IPS-NIHi7 (cell line): ENCODE measurements at regions not wholly inside any gene's neighbourhood (a gene's known extent, or its start where the extent isn't known, plus 50 kb on each side); places are given as distances from the start of the nearest gene placed in this dataset.

Source experiments
- DNase-seq: peaks from one replicate; pipeline ENCODE4 v3.0.0; 2012; ENCODE audit warnings: mixed read lengths; ENCODE audit errors: extremely low spot score

- DNase-seq = no peak
These were observed 196.4 kb downstream of the RASSF9 start for GRCh38 chr12:85639834-85640233.

- no peak for DNase-seq
These were observed 194.4 kb downstream of the RASSF9 start for GRCh38 chr12:85641796-85642195.

- no peak for DNase-seq
These were observed 193.9 kb downstream of the RASSF9 start for GRCh38 chr12:85642288-85642687.

GRCh38 chr12:85642808-85643207 is 193.4 kb downstream of the RASSF9 start:
- DNase-seq = peak; percentile 29

- no peak for DNase-seq
These were observed 191.7 kb downstream of the RASSF9 start for GRCh38 chr12:85644508-85644907.

GRCh38 chr12:85653731-85654455 is 182.3 kb downstream of the RASSF9 start:
- DNase-seq = no peak

- no peak for DNase-seq
These were observed 181.8 kb downstream of the RASSF9 start for GRCh38 chr12:85654456-85654840.

GRCh38 chr12:85656561-85656960 is 179.6 kb downstream of the RASSF9 start:
- DNase-seq = no peak

- no peak for DNase-seq
These were observed 179.0 kb downstream of the RASSF9 start for GRCh38 chr12:85657251-85657650.

- no peak for DNase-seq
These were observed 178.2 kb downstream of the RASSF9 start for GRCh38 chr12:85657836-85658630.

- no peak for DNase-seq
These were observed 176.3 kb downstream of the RASSF9 start for GRCh38 chr12:85659754-85660530.

GRCh38 chr12:85661461-85662206 is 174.6 kb downstream of the RASSF9 start:
- no peak for DNase-seq

GRCh38 chr12:85662207-85662602 is 174.0 kb downstream of the RASSF9 start:
- no peak for DNase-seq

GRCh38 chr12:85663631-85664030 is 172.6 kb downstream of the RASSF9 start:
- DNase-seq = no peak

GRCh38 chr12:85664429-85664828 is 171.8 kb downstream of the RASSF9 start:
- no peak for DNase-seq

GRCh38 chr12:85669911-85670310 is 166.3 kb downstream of the RASSF9 start:
- no peak for DNase-seq

- no peak for DNase-seq
These were observed 163.8 kb downstream of the RASSF9 start for GRCh38 chr12:85672436-85672835.

GRCh38 chr12:85673921-85674420 is 162.2 kb downstream of the RASSF9 start:
- DNase-seq = no peak

GRCh38 chr12:85676816-85677749 is 159.1 kb downstream of the RASSF9 start:
- DNase-seq = no peak

GRCh38 chr12:85679296-85679695 is 156.9 kb downstream of the RASSF9 start:
- no peak for DNase-seq
